Upper lobe of left lung (tissue), 6 donors: ENCODE measurements at regions not wholly inside any gene's neighbourhood (a gene's known extent, or its start where the extent isn't known, plus 50 kb on each side); places are given as distances from the start of the nearest gene placed in this dataset.

ENCODE experiments used
- ATAC-seq, 2 donors: fragments of 200-7000 bp; cut with Tn5 transposase; one replicate each; pipeline ENCODE4 v1.9.1; 2022; ENCODE audit warnings: mild to moderate bottlenecking in 2 of 2, moderate library complexity in 2 of 2; ENCODE audit not compliant: low FRiP score in 2 of 2
- DNase-seq, 2 donors: peaks; one replicate each; pipeline ENCODE4 v3.0.0-alpha.2; 2019 to 2020
- H3K27ac ChIP-seq, 4 donors: fragments of 200-600 bp; sonication (generic); one replicate each; pipeline ENCODE4 v1.5.1; 2016 to 2019
- H3K27me3 ChIP-seq, 4 donors: fragments of 200-600 bp; sonication (generic); one replicate each; pipeline ENCODE4 v1.5.1; 2017 to 2019
- H3K36me3 ChIP-seq, 4 donors: fragments of 200-600 bp; sonication (generic); one replicate each; pipeline ENCODE4 v1.5.1; 2016 to 2019
- H3K4me1 ChIP-seq, 4 donors: fragments of 200-600 bp; sonication (generic); one replicate each; pipeline ENCODE4 v1.5.1; 2018 to 2019
- H3K4me3 ChIP-seq, 4 donors: fragments of 200-600 bp; sonication (generic); one replicate each; pipeline ENCODE4 v1.5.1; 2017 to 2019; ENCODE audit warnings: mild to moderate bottlenecking in 2 of 4, moderate library complexity in 1 of 4
- H3K9me3 ChIP-seq, 4 donors: fragments of 200-600 bp; sonication (generic); one replicate each; pipeline ENCODE4 v1.5.1; 2018 to 2019
- EP300 ChIP-seq, 4 donors: sonication (generic); formaldehyde crosslinking; IDR thresholded peaks; one replicate each; pipeline ENCODE4 v1.5.1; 2017; ENCODE audit warnings: antibody characterized with exemption in 4 of 4, control low read depth in 2 of 4
- POLR2A ChIP-seq, 4 donors: fragments of 450-650 bp; IDR thresholded peaks; one replicate each; pipeline ENCODE4 v1.5.1; 2016 to 2017; ENCODE audit warnings: antibody characterized with exemption in 4 of 4, mild to moderate bottlenecking in 2 of 4
- POLR2AphosphoS5 ChIP-seq, 2 donors: sonication (generic); formaldehyde crosslinking; IDR thresholded peaks; one replicate each; pipeline ENCODE4 v1.5.1; 2017; ENCODE audit warnings: antibody characterized with exemption in 2 of 2
- WGBS, 2 donors: methylation state at CpG; one replicate each; pipeline ENCODE4 v1.1.5; 2017 to 2018; 5-methylcytosine and 5-hydroxymethylcytosine counted together
- TF ChIP-seq, protein P1 (sequence below), 6 experiments: fragments of 450-650 bp in 4 of 6; fragments of 200-600 bp in 2 of 6; sonication (generic) in 2 of 6; IDR thresholded peaks; one replicate each; pipeline ENCODE4 v1.5.1; 2016 to 2019; ENCODE audit warnings: antibody characterized with exemption in 6 of 6
- donor health status: DM: no; HTN: no; CAD: no; lungs with moderate emphysema.
- donor health status: DM: no; HTN: yes; CAD: no; lungs with severe emphysema.

DNA sequence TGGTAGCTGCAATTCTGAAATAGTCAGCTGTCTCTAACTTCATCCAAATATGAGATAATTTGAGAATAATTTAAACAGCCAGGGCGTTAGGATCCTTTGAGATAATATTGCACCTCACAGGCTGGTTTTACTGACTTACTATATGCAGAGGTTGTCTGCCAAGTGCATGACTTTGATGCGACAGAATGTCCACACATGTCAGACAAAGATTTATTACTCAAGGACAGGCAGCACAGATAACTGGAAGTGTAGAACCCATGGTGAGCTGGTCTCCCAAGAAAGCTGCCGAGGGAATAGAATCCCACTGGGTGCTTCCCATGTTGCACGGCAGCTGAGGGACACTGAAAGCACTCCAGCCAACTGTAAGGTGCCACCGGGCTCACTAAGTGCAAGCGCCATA, 166.2 kb upstream of the GALNTL6 start:
- TF ChIP-seq POLR2AphosphoS5 (IDR thresholded peaks at IDR 0.05), result no peak
- no peak for TF ChIP-seq POLR2A (IDR thresholded peaks at IDR 0.05)
- TF ChIP-seq, protein P1, sequence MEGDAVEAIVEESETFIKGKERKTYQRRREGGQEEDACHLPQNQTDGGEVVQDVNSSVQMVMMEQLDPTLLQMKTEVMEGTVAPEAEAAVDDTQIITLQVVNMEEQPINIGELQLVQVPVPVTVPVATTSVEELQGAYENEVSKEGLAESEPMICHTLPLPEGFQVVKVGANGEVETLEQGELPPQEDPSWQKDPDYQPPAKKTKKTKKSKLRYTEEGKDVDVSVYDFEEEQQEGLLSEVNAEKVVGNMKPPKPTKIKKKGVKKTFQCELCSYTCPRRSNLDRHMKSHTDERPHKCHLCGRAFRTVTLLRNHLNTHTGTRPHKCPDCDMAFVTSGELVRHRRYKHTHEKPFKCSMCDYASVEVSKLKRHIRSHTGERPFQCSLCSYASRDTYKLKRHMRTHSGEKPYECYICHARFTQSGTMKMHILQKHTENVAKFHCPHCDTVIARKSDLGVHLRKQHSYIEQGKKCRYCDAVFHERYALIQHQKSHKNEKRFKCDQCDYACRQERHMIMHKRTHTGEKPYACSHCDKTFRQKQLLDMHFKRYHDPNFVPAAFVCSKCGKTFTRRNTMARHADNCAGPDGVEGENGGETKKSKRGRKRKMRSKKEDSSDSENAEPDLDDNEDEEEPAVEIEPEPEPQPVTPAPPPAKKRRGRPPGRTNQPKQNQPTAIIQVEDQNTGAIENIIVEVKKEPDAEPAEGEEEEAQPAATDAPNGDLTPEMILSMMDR (IDR thresholded peaks at IDR 0.05), result no peak
- TF ChIP-seq EP300 (IDR thresholded peaks at IDR 0.05), result no peak
- H3K27ac ChIP-seq, result no peak overlapping the region
- DNase-seq (no peak), ATAC-seq (no peak)
- no peaks in the 10 kb centered on the region for H3K9me3 ChIP-seq
- no peaks in the 10 kb centered on the region for H3K4me1 ChIP-seq
- no peaks in the 10 kb centered on the region for H3K27me3 ChIP-seq
- WGBS, 2 donors, result 78 to 79% methylated on average over 6 of the region's 6 CpGs
- no peaks in the 10 kb centered on the region for H3K36me3 ChIP-seq
- H3K4me3 ChIP-seq, result no peak overlapping the region

DNA sequence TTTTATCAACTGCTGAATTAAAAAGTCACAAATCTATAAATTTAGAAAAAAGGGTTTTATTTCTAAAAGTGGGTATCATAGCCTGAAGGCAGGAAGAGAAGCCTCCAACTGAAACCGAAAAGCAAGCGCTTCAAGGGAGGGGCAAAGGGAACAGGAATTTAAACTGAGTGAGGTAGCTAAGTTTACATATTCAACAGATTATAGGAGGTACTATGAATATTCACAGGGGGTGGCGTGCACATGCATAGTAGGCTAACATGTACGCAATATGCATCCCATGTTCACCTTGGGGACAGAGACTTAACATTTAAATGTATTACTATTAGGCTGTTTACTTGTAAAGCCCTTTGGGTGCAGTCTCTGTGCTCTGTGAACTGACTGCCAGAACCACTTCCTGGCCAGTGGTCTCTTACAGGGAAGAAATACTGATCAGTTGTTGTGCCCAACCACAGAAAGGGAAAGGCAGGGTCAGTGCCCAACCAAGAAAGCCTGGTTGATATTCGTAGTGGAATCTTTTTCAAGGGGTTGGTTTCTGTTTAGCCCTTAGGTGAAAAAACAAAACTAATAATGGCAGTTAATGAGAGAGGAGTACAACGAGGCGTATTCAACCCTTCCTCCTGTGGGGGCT, 168.7 kb upstream of the GALNTL6 start:
- Histone ChIP-seq H3K27ac (no peak overlapping the region), H3K9me3 (no peaks in the 10 kb centered on the region), H3K4me3 (no peak overlapping the region), H3K4me1 (no peaks in the 10 kb centered on the region), H3K27me3 (no peaks in the 10 kb centered on the region), H3K36me3 (no peaks in the 10 kb centered on the region)
- no peak for ATAC-seq
- WGBS, 2 donors, result 62 to 73% methylated on average over 7 of the region's 7 CpGs
- TF ChIP-seq POLR2AphosphoS5 (IDR thresholded peaks at IDR 0.05), result no peak
- TF ChIP-seq, protein P1 (IDR thresholded peaks at IDR 0.05), result no peak
- TF ChIP-seq EP300 (IDR thresholded peaks at IDR 0.05), result no peak
- no peak for TF ChIP-seq POLR2A (IDR thresholded peaks at IDR 0.05)
- no peak for DNase-seq

DNA sequence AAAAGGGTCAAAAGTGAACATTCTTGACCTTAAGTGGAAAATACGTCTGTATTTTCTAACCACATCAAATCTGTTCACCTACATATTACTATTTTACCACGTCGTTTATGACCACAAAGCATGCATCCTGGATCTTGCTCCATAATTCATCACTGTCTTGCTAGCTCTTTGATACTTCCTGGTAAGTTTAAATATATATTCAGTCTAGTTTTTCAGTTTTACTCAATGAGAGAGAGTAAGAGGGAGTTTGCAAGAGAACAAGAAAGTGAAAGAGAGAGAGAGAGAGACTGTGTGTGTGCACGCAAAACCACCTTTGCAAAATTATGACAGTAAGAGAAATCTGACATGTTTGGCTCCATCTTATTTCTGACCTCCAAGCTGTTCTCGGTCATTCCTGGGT, 173.7 kb upstream of the GALNTL6 start:
- no peak for ATAC-seq
- no peak for TF ChIP-seq EP300 (IDR thresholded peaks at IDR 0.05)
- TF ChIP-seq POLR2A (IDR thresholded peaks at IDR 0.05), result no peak
- no peak for TF ChIP-seq POLR2AphosphoS5 (IDR thresholded peaks at IDR 0.05)
- TF ChIP-seq, protein P1 (IDR thresholded peaks at IDR 0.05), result no peak
- 49 to 54% methylated on average over 5 of the region's 5 CpGs for WGBS, 2 donors
- Histone ChIP-seq H3K36me3 (no peaks in the 10 kb centered on the region), H3K27ac (no peak overlapping the region), H3K27me3 (no peaks in the 10 kb centered on the region), H3K9me3 (no peaks in the 10 kb centered on the region), H3K4me1 (no peaks in the 10 kb centered on the region), H3K4me3 (no peak overlapping the region)
- DNase-seq, result no peak

DNA sequence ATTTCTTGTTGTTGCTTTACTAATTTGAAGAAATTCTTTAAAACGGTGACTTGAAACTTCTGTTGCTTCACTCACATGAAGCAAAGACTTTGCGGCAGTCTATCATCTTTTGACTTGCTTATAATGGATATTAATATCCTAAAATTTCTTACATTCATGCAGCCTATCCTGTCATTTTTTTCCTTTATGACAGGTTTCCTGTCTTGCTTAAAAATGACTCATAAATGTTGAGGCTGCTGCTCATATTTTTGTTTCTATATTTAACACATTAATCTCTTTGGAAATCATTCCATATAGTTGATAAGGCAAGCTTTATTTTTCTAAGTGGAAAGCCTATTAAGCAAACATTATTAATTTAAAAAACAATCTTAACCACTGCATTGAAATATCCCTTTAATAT, 176.6 kb upstream of the GALNTL6 start:
- no peak overlapping the region for H3K27ac ChIP-seq
- H3K27me3 ChIP-seq, result no peaks in the 10 kb centered on the region
- DNase-seq (no peak), ATAC-seq (no peak)
- no peaks in the 10 kb centered on the region for H3K9me3 ChIP-seq
- no peaks in the 10 kb centered on the region for H3K4me1 ChIP-seq
- 83 to 85% methylated on average over 2 of the region's 2 CpGs for WGBS, 2 donors
- H3K36me3 ChIP-seq, result no peaks in the 10 kb centered on the region
- TF ChIP-seq POLR2A (IDR thresholded peaks at IDR 0.05) (no peak), EP300 (IDR thresholded peaks at IDR 0.05) (no peak), POLR2AphosphoS5 (IDR thresholded peaks at IDR 0.05) (no peak)
- TF ChIP-seq, protein P1 (IDR thresholded peaks at IDR 0.05), result no peak
- H3K4me3 ChIP-seq, result no peak overlapping the region

DNA sequence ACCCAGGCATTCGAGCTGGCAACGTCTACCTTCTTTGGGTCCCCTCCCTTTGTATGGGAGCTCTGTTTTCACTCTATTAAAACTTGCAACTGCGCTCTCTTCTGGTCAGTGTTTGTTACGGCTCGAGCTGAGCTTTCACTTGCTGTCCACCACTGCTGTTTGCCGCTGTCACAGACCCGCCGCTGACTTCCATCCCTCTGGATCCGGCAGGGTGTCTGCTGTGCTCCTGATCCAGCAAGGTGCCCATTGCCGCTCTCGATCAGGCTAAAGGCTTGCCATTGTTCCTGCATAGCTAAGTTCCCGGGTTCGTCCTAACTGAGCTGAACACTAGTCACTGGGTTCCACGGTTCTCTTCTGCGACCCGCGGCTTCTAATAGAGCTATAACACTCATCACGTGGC, 183.5 kb upstream of the GALNTL6 start:
- Histone ChIP-seq H3K9me3 (no peaks in the 10 kb centered on the region), H3K4me3 (no peak overlapping the region), H3K4me1 (no peaks in the 10 kb centered on the region), H3K27ac (no peak overlapping the region), H3K27me3 (no peaks in the 10 kb centered on the region), H3K36me3 (no peaks in the 10 kb centered on the region)
- no peak for ATAC-seq
- TF ChIP-seq POLR2AphosphoS5 (IDR thresholded peaks at IDR 0.05), result no peak
- WGBS, 2 donors, result 90 to 91% methylated on average over 18 of the region's 18 CpGs
- DNase-seq, result no peak
